ENCODE measurements at regions not wholly inside any gene's neighbourhood (a gene's known extent, or its start where the extent isn't known, plus 50 kb on each side); places are given as distances from the start of the nearest gene placed in this dataset.

- intact Hi-C loops (cut with DNase I): no loop called here
- no peaks in the 10 kb centered on the region for H3K4me1 ChIP-seq (ENCODE audit: insufficient read depth)
- no peaks in the 10 kb centered on the region for H3K36me3 ChIP-seq
- WGBS, 3 donors: 88 to 98% (median 91%) methylated on average over 6 of the region's 6 CpGs
- no peak overlapping the region for H3K4me3 ChIP-seq
- no peak overlapping the region for H3K27ac ChIP-seq
- DNase-seq: no peak
- TF ChIP-seq EP300 (IDR thresholded peaks at IDR 0.05): no peak
- TF ChIP-seq POLR2A (IDR thresholded peaks at IDR 0.05): no peak
- TF ChIP-seq CTCF (IDR thresholded peaks at IDR 0.05): no peak
- no peaks in the 10 kb centered on the region for H3K9me3 ChIP-seq
- no peaks in the 10 kb centered on the region for H3K27me3 ChIP-seq
Observed at GRCh38 chr1:55334797-55335196, 119.6 kb upstream of the USP24 start.

- H3K36me3 ChIP-seq: no peaks in the 10 kb centered on the region
- WGBS, 3 donors: 46 to 48% (median 47%) methylated on average over 3 of the region's 3 CpGs
Observed at GRCh38 chr1:55334160-55334559, 119.0 kb upstream of the USP24 start.

GRCh38 chr1:55333461-55333860, 118.3 kb upstream of the USP24 start:
- Histone ChIP-seq H3K27ac (no peak overlapping the region), H3K4me1 (ENCODE audit: insufficient read depth) (no peaks in the 10 kb centered on the region), H3K36me3 (no peaks in the 10 kb centered on the region), H3K27me3 (no peaks in the 10 kb centered on the region), H3K4me3 (no peak overlapping the region), H3K9me3 (no peaks in the 10 kb centered on the region)
- intact Hi-C loops (cut with DNase I): no loop called here
- 84 to 86% (median 85%) methylated on average over 5 of the region's 5 CpGs for WGBS, 3 donors
- no peak for DNase-seq
- TF ChIP-seq EP300 (IDR thresholded peaks at IDR 0.05): no peak
- TF ChIP-seq POLR2A (IDR thresholded peaks at IDR 0.05): no peak
- TF ChIP-seq CTCF (IDR thresholded peaks at IDR 0.05): no peak

More at GRCh38 chr1:55334160-55334559, 119.0 kb upstream of the USP24 start:
- Histone ChIP-seq H3K27me3 (no peaks in the 10 kb centered on the region), H3K9me3 (no peaks in the 10 kb centered on the region), H3K27ac (no peak overlapping the region), H3K4me3 (no peak overlapping the region), H3K4me1 (ENCODE audit: insufficient read depth) (no peaks in the 10 kb centered on the region)
- no peak for DNase-seq
- TF ChIP-seq CTCF (IDR thresholded peaks at IDR 0.05) (no peak), POLR2A (IDR thresholded peaks at IDR 0.05) (no peak), EP300 (IDR thresholded peaks at IDR 0.05) (no peak)
- intact Hi-C loops (cut with DNase I): no loop called here

- intact Hi-C loops (cut with DNase I): no loop called here
- Histone ChIP-seq H3K4me1 (ENCODE audit: insufficient read depth) (no peaks in the 10 kb centered on the region), H3K4me3 (no peak overlapping the region), H3K27me3 (no peaks in the 10 kb centered on the region), H3K9me3 (no peaks in the 10 kb centered on the region), H3K36me3 (no peaks in the 10 kb centered on the region), H3K27ac (no peak overlapping the region)
- no peak for DNase-seq
- WGBS, 3 donors: 71 to 83% (median 79%) methylated on average over 7 of the region's 7 CpGs
- TF ChIP-seq EP300 (IDR thresholded peaks at IDR 0.05): no peak
- TF ChIP-seq POLR2A (IDR thresholded peaks at IDR 0.05): no peak
- no peak for TF ChIP-seq CTCF (IDR thresholded peaks at IDR 0.05)
Observed at GRCh38 chr1:55331351-55331750, 116.2 kb upstream of the USP24 start.

Data from ovary (tissue), 7 donors.